NCI-H1436 (cell line): ENCODE measurements at regions not wholly inside any gene's neighbourhood (a gene's known extent, or its start where the extent isn't known, plus 50 kb on each side); places are given as distances from the start of the nearest gene placed in this dataset.
"Not testable (repeated sequence)": the region's sequence is repeated elsewhere in the genome, so short reads cannot be mapped to it uniquely, and the experiment has no call there.

ENCODE experiments used
- DNase-seq: peaks from one replicate; lab custom pipeline; 2025; lab: John Stamatoyannopoulos, UW

DNA sequence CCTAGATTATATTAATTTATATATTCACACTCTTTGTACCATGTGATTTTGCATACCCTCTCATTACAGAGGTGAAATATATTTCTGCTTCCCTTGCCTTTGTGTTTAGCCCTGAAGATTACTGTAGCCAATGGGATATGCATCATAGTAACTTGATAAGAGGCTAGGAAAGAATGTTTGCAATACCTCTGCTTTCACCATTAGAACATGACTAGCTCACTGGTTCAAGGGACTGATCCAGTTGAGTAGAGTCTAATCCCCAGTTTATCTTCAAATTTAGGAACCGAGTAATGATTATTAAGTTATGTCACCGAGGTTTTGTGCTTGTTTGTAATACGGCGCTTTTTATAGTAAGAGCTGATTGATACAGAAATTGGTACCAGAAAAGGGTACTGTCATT is 552.6 kb upstream of the GJE1 start:
- DNase-seq = no peak

GRCh38 chr6:141576751-141577150 is 556.0 kb upstream of the GJE1 start:
- DNase-seq = no peak

- DNase-seq = peak; percentile 72
These were observed 569.6 kb upstream of the GJE1 start for GRCh38 chr6:141562851-141563763.

- no peak for DNase-seq
These were observed 570.4 kb upstream of the GJE1 start for GRCh38 chr6:141562186-141562811.

DNA sequence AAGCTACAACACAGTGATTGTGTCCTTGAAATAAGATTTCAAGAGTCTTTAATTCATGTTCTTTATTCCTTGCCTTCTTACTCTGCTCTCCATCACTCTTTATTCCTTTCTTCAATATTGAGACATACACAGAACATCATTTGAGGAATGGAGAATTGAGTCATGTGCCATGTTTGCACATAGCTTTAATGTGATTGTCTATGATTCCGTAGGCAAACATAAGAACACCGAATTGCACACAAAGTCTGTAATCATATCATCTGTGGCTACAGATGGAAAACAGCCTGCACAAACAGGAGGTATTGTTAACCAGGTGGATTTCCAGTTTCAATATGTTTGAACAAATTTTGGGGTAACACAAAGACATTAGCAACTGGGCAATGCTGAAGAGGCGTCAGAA is 571.6 kb upstream of the GJE1 start:
- peak; percentile 29 for DNase-seq

DNA sequence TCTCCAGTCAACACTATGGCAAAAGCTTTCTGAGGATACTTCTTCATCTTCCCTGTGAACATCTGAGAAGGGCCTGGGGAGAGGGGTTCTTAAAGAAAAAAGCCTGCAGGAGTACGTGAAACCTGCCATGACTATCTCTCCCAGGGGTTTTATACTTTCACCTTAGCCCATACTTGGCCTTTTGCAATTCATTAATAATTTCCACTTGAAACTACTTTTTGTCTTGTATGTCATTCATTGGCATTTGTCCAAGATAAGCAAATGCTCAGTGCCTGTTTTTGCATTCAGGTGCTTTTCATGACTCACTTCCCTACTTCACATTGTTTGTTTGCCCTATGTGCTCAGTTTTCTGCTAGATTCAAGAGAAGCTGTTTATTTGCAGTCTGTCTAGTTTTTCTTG is 580.3 kb upstream of the GJE1 start:
- DNase-seq = peak; percentile 88

DNA sequence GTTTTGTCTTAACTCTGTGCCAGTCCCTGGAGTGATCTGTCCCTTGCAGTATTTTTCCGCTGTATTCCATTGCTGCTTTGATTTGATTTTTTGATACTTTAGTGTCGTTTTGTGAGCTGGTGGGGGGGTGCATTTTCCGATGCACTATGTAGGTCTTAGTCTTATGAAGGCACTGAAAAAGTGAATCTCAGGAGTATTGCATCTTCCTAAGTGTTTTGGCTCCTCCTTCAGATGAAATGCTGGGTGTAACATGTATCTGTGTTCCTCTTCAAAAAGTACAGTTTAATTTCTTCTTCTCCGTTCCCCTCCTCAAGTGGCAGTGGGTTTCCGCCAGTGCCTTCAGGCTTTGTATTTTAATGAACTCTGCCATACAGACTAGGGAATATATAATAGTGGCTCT is 580.7 kb upstream of the GJE1 start:
- DNase-seq = peak; percentile 62

- DNase-seq = no peak
These were observed 581.4 kb upstream of the GJE1 start for GRCh38 chr6:141551318-141551717.

DNA sequence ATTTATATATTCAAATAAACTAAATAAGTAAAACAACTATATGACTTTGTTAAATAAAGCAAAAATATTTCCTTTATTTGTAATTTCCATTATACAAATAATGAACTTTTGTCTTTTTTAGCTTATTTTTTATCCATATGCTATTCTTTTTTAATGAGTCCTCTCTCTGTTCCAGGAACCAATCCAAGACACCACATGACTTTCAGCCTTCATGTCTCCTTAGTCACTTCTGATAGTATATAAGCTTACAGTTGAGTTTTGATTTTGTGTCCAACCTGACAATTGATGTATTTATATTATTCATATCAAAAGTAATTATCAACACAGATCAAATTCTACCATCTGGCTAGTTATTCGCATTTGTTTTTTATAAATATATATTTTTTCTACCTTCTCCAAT is 582.3 kb upstream of the GJE1 start:
- DNase-seq = no peak

- no peak for DNase-seq
These were observed 583.8 kb upstream of the GJE1 start for GRCh38 chr6:141548966-141549365.

DNA sequence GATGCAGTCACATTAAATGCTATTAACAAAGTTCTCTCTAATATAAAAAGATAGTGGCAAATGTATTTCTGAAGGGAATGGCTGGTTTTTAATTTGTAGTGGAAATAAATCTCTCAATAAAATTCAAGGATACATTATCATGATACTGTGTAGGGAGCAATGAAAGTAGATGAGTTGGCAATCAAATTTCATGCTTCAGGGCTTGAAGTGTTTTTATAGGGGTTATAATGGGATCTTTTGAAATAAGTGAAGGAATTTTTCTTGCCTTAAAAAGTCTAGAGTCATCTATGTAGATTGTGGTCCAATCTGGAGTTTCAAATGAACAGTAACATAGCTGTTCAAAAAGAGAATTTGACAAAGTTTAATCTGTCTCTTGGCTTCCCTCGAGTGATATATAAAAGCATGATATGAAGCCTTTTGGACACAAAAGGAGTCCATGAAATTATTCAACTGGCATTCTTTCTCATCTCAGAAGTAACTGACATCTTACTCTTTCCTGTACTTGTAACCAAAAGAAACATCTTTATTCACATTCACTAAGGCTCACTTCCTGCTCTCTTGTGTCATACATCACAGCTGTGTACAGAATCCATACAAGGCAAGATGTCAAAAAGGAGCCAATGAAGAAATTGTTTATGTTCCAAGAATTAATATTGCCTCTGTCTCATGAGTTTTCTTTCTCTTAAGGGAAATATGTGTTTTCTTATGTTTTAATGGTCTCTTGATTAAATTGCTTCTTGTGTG is 591.0 kb upstream of the GJE1 start:
- no peak for DNase-seq

- no peak for DNase-seq
These were observed 592.5 kb upstream of the GJE1 start for GRCh38 chr6:141540207-141540606.

DNA sequence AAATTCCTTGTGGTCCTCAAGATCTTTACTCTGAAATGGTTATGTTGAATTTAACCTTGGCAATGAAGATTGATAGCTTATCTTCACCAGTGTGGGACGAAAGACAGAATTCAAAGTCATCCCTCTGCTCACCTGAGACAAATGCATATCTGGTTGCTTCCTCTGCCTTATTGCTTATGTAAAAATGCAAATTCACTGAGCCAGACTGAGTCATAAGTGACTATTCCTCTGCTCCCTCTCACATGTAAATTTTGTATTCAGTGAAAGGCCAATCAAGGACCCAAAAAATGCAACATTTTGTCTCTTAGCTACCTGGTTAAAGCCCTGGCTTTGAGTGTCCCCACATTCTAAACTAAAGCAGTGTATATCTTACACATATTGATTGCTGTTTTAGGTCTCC is 593.1 kb upstream of the GJE1 start:
- no peak for DNase-seq

DNA sequence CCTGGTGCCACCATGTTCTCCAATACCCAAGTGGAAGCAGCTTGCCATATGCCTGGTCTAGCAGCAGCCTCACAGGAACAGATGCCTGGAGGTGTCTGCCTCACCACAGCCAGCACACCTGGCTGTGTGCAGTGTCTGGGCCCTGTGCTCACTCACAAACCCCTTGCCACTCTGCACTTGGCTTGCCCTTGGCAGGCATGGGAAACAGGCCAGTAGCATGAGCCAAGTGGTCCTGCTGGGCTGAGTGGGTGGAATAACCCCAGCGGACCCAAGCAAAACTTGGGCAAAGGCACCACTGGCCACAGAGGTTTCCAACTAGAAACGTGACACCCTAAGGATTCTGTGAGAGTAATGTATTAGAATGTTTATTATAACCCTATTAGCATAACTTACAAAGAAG is 600.5 kb upstream of the GJE1 start:
- no peak for DNase-seq

GRCh38 chr6:141531040-141531439 is 601.7 kb upstream of the GJE1 start:
- DNase-seq = no peak

DNA sequence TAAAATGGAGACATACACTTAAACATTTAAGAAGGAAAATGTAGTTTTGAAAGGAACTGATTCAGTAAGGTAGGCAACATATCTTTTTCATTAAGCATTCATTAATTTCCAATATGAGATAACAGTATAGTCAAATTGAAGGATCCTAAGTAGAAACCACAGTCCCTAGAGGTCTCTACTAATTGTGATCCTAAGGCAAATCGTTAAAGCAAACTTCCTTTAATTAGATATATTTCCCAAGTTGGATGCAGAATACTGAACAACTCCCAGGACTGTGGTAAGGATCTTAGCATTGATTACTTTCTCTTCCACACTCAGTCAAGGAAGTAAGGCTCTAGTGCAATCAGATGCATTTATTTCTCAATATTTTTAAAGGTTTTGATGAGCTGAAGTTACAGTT is 604.1 kb upstream of the GJE1 start:
- DNase-seq = no peak

GRCh38 chr6:141526985-141527384 is 605.7 kb upstream of the GJE1 start:
- no peak for DNase-seq

- DNase-seq = no peak
These were observed 611.3 kb upstream of the GJE1 start for GRCh38 chr6:141521440-141521839.

DNA sequence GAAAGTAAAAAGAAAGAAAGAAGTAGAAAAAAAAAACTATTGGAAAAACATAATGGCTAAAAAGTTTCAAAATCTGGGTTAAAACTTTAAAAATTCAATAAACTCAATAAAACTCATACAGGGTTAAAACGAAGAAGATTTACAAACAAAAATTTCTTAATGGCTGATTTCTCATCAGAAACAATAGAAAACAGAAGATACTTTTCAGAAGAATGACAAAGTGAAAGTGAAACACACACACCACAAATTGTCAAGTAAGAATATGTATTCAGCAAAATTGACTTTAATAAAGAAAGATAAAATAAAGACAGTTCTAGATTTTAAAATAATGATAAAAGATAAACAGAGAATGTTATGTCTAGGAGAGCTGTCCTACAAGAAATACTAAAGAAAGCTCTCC is 618.9 kb upstream of the GJE1 start:
- DNase-seq = no peak

GRCh38 chr6:141510803-141511202 is 621.9 kb upstream of the GJE1 start:
- no peak for DNase-seq

- not testable (repeated sequence) for DNase-seq
These were observed 626.7 kb upstream of the GJE1 start for GRCh38 chr6:141506062-141506461.

DNA sequence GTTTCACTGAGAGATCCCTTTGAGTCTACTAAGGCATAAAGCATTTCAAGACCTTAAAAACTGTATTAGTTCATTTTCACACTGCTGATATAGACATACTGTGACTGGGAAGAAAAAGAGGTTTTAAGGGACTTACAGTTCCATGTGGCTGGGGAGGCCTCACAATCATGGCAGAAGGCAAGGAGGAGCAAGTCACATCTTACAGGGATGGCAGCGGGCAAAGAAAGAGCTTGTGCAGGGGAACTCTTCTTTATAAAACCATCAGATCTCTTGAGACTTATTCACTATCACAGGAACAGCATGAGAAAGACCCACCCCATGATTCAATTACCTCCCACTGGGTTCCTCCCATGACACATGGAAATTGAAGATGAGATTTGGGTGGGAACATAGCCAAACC is 628.4 kb upstream of the GJE1 start:
- DNase-seq = not testable (repeated sequence)

DNA sequence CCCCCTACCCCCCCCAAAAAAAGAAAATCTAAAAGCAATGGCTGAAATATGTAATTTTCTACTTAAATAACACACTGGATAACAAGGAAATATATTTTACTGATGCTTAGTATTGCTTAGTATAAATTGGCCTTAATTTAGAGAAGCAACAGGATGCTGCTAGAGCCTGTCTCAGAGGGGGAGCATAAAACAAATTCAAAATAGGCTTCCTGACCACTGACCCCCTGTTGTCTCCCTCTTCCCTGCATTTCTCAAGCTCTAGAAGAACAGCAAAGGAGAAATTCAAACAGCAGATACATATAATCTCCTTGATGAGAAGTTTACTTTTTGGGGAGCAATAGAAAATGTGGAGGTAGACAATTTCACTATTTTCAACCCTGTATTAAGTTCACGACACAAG is 631.1 kb upstream of the GJE1 start:
- no peak for DNase-seq
